ENCODE measurements at regions not wholly inside any gene's neighbourhood (a gene's known extent, or its start where the extent isn't known, plus 50 kb on each side); places are given as distances from the start of the nearest gene placed in this dataset.

DNA sequence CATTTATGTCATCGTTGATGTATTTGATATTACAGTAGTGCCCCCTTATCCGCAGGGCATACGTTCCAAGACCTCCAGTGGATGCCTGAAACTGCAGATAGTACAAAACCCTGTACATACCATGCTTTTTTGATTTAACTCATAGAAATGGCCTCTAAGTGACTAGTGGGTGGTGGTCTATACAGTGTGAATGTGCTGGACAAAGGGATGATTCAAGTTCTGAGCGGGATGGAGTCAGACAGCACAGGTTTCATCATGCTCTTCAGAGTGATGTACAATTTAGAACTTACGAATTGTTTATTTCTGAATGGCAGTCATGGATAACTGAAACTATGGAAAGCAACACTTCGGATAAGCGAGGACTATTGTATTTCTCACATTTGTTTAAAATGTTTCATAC lies 473.1 kb upstream of the FANCL start:
- CTCF ChIA-PET, result no interaction called here
- TF ChIP-seq, protein P1, sequence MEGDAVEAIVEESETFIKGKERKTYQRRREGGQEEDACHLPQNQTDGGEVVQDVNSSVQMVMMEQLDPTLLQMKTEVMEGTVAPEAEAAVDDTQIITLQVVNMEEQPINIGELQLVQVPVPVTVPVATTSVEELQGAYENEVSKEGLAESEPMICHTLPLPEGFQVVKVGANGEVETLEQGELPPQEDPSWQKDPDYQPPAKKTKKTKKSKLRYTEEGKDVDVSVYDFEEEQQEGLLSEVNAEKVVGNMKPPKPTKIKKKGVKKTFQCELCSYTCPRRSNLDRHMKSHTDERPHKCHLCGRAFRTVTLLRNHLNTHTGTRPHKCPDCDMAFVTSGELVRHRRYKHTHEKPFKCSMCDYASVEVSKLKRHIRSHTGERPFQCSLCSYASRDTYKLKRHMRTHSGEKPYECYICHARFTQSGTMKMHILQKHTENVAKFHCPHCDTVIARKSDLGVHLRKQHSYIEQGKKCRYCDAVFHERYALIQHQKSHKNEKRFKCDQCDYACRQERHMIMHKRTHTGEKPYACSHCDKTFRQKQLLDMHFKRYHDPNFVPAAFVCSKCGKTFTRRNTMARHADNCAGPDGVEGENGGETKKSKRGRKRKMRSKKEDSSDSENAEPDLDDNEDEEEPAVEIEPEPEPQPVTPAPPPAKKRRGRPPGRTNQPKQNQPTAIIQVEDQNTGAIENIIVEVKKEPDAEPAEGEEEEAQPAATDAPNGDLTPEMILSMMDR (IDR thresholded peaks at IDR 0.05; ENCODE audit: unreplicated experiment), result no peak
- Mint-ChIP-seq H3K4me1 (ENCODE audit: low read depth, unreplicated experiment) (peaks cover 3% of the 10 kb centered on the region), H3K36me3 (ENCODE audit: insufficient read depth, unreplicated experiment) (no peaks in the 10 kb centered on the region), H3K27me3 (ENCODE audit: unreplicated experiment) (no peaks in the 10 kb centered on the region), H3K27ac (ENCODE audit: unreplicated experiment) (no peak overlapping the region), H3K9me3 (ENCODE audit: low read depth, unreplicated experiment) (no peaks in the 10 kb centered on the region), H3K4me3 (ENCODE audit: low read depth, unreplicated experiment) (no peak overlapping the region)
- DNase-seq, result no peak
- intact Hi-C loops (cut with micrococcal nuclease; ENCODE audit: unreplicated experiment), result no loop called here
- BruUV-seq (replicated peaks), result no TSS peak

DNA sequence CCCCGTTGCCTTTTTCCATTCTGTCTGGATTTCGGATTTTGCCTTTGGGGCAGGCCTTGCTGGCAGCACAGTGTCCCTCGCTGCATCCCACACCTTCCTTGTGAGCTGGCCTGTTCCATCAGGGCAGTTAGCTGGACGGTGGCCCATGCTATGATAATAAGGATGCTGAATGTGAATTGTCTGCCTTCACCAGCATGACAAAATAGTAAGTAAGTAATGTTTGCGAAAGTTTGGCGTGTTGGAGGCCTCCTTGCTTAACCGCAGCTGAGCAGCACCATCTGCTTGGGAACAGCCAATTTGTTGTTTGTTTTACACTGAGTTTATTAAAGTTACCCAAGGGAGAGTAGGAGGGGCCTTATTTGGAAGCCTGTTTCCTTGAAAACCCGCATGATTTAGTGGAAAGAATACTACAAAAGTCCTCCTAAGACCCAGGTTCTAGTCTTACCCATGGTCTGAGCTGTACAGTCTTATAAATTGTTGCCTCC lies 469.7 kb upstream of the FANCL start:
- Mint-ChIP-seq H3K36me3 (ENCODE audit: insufficient read depth, unreplicated experiment) (no peaks in the 10 kb centered on the region), H3K9me3 (ENCODE audit: low read depth, unreplicated experiment) (no peaks in the 10 kb centered on the region), H3K27me3 (ENCODE audit: unreplicated experiment) (no peaks in the 10 kb centered on the region), H3K4me3 (ENCODE audit: low read depth, unreplicated experiment) (no peak overlapping the region), H3K27ac (ENCODE audit: unreplicated experiment) (no peak overlapping the region), H3K4me1 (ENCODE audit: low read depth, unreplicated experiment) (peaks cover 6% of the 10 kb centered on the region)
- intact Hi-C loops (cut with micrococcal nuclease; ENCODE audit: unreplicated experiment), result no loop called here
- TF ChIP-seq, protein P1 (IDR thresholded peaks at IDR 0.05; ENCODE audit: unreplicated experiment), result no peak
- CTCF ChIA-PET, result no interaction called here
- DNase-seq, result no peak
- no TSS peak for BruUV-seq (replicated peaks)

DNA sequence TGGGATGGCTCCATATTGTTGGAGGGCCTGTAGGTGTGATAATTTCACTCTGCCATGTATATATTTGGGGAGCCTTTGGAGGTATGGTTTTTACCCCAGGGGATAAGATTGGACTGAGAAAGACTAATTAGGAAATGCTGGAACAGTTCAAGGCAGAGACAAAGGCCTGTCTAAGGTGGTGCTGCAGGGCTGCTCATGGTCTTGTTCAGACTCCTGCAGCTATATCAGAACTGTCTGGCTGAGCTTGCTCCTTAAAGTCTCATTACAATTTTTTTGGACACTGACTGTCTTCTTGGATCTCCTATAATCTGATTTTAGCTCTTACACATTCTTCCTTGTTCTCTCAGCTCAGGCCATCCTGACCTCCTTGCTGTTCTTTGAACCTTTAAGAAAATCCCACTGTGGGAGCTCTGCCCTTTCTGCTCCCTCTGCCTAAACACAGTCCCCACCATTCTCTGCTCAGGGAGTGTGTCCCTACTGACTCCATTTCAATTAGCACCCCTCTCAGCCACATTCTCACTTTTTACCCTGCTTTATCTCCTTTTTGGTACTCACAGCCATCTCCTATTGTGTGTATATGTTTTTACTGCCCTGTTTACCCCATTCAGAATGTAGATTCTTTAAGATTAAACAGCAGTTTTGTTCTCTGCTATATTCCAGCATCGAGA lies 468.7 kb upstream of the FANCL start:
- Mint-ChIP-seq H3K27ac (ENCODE audit: unreplicated experiment) (peak overlapping the region; percentile 33), H3K27me3 (ENCODE audit: unreplicated experiment) (no peaks in the 10 kb centered on the region), H3K36me3 (ENCODE audit: insufficient read depth, unreplicated experiment) (no peaks in the 10 kb centered on the region), H3K9me3 (ENCODE audit: low read depth, unreplicated experiment) (no peaks in the 10 kb centered on the region), H3K4me3 (ENCODE audit: low read depth, unreplicated experiment) (no peak overlapping the region), H3K4me1 (ENCODE audit: low read depth, unreplicated experiment) (peaks cover 6% of the 10 kb centered on the region)
- CTCF ChIA-PET, result no interaction called here
- BruUV-seq (replicated peaks), result no TSS peak
- intact Hi-C loops (cut with micrococcal nuclease; ENCODE audit: unreplicated experiment), result no loop called here
- DNase-seq, result no peak
- TF ChIP-seq, protein P1 (IDR thresholded peaks at IDR 0.05; ENCODE audit: unreplicated experiment), result no peak

DNA sequence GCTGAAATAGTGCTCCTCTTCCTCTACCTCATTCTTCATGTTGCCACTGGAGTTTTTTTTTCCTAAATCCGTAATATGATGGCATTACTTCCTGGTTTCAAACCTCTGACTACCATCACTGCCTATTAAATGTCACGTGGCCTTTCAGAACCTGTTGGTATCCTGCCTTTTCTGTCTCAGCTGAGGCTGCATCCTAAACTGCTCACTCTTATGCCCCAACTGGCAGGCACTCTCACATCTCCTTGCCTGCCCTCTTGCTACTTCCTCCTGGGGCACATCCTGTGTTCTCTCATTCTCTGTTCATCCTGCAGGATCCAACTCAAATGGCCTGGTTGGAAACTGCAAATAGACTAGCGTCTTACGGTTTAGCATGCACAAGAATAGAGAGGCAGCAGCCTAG lies 468.1 kb upstream of the FANCL start:
- Mint-ChIP-seq H3K27ac (ENCODE audit: unreplicated experiment) (peak overlapping the region; percentile 33), H3K4me1 (ENCODE audit: low read depth, unreplicated experiment) (peaks cover 6% of the 10 kb centered on the region)

More for the DNA sequence above, 468.1 kb upstream of the FANCL start:
- CTCF ChIA-PET, result no interaction called here
- no TSS peak for BruUV-seq (replicated peaks)
- intact Hi-C loops (cut with micrococcal nuclease; ENCODE audit: unreplicated experiment), result no loop called here
- no peaks in the 10 kb centered on the region for H3K36me3 Mint-ChIP-seq (ENCODE audit: insufficient read depth, unreplicated experiment)
- no peaks in the 10 kb centered on the region for H3K9me3 Mint-ChIP-seq (ENCODE audit: low read depth, unreplicated experiment)
- DNase-seq, result no peak
- no peaks in the 10 kb centered on the region for H3K27me3 Mint-ChIP-seq (ENCODE audit: unreplicated experiment)
- TF ChIP-seq, protein P1 (IDR thresholded peaks at IDR 0.05; ENCODE audit: unreplicated experiment), result no peak
- no peak overlapping the region for H3K4me3 Mint-ChIP-seq (ENCODE audit: low read depth, unreplicated experiment)

Measured in Calu3 (cell line).